Activated CD8-positive, alpha-beta memory T cell treated with anti-CD3 and anti-CD28 coated beads, Interleukin-2, amount 50 U/mL, for 24 hours (primary cell): ENCODE measurements at regions not wholly inside any gene's neighbourhood (a gene's known extent, or its start where the extent isn't known, plus 50 kb on each side); places are given as distances from the start of the nearest gene placed in this dataset.

ENCODE experiments used
- DNase-seq: peaks from one replicate; pipeline ENCODE4 v3.0.0-alpha.2; 2020; ENCODE audit errors: extremely low read depth

- no peak for DNase-seq
Measured at GRCh38 chr11:80365076-80365725, 924.4 kb upstream of the TENM4 start.

DNA sequence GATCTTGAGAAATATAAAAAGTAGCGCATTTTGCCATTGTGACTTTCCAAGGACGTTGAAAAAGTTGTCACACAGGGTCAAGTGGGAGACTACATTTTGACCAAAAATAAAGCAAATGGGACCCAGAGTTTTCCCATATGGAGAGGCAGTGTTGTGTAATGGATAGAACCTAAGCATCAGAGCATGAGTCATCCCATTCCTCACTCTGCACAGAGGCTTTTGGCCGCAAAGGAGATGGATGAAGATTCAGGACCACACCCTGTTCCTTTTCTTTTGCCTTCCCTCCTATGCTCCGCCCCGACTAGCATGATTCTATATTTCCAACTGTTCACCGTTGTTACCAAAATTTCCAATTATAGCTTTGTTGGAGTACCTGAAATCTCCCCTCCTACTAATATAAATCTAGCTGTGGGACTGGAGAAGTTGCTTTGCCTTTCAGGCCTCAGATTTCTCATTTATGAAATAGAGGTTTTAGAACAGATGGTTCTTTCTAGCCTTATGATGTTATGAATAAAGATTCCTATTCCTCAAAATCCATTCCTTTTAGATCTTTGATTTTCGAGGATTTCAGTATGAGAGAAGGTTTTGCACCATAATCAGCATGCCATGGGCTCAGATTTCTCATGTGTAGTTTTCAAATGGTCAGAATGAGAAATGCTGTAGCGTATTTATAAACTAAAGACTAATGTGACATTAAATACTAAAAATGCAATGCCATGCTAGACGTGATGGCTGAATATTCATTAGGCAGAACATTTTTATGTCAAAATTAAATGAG lies 921.9 kb upstream of the TENM4 start:
- DNase-seq = no peak

DNA sequence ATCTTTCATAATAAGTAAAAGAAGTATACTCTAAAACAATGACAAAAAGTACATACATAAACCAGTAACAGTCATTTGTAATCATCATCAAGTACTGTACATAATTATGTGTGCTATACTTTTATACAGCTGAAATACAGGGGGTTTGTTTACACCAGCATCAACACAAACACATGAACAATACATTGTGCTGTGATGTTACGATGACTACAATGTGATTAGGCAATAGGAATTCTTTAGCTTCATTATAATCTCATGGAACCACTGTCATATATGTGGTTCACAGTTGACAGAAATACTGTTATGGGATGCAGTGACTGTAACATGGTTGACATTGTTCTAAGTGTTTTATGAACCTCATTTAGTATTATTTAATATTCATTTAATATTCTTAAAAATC lies 914.4 kb upstream of the TENM4 start:
- DNase-seq = no peak

DNA sequence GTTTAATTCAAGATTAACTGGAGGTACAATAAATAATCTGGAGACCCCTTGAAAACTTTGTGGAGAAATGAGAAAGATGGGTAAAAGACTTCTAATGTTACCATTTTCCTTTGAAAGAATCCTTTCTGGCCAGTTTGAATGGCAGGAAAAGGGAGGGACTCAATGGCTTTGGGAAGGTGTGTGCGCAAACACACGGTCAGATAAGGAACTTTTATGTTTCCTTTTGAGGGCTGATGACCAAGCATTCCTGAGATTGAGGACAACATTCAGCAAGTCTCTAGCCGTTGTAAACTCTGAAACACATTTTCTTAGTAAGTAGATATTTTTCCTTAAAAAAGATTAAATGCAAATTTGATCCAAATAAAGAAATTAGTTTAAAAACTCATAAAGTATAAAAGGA lies 909.7 kb upstream of the TENM4 start:
- DNase-seq = no peak

- no peak for DNase-seq
Measured at GRCh38 chr11:80349997-80350396, 909.2 kb upstream of the TENM4 start.

DNA sequence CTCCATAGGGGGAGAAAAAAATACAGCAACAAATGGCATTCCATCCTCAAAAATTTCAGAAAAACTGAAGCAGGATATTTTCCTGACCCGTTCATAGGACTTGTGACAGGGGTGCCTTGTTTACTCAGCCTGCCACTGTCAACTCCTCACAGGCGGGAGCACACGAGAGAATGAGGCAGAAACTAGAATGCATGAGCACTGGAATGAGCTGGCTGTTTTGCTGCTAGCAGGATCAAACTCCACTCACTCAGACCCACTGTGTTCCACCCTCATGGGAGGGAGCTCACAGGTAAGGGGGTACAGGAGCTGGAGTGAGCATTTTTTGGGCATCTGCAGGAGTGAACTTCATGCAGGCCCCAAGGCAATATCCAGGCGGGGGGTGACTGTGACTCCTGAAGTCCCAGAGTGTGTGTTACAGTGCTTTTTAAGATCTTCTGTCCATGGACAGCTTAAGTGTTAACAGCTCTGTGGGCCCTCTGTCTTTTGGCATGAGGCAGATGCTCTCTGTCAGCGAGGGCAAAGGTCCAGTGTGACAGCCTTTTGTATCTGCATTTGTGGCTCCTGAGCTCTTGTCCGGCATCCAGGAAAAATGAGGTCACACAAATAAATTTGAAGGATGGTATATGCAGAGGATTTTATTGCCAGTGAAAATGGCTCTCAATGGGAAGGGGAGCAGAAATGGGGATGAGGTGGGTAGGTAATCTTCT lies 905.7 kb upstream of the TENM4 start:
- DNase-seq = no peak

DNA sequence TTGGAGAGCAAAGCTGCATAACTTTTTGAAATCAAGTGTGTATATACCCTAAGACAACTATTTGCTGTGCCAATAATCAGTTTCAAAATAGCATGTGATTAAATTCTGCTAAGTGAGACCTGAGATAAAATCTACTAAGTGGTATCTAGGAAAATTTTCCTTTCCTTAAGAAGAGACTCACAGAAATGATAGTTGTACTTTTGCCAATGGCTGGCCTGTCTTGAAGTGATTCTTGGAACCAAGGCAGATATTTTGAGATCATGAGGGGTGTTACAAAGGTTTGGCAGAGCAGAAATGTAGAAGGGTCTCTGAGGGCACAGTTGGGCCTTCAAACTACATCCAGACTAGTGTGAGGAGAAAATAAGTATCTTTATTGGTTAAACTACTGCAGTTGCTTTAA lies 902.6 kb upstream of the TENM4 start:
- DNase-seq = no peak

DNA sequence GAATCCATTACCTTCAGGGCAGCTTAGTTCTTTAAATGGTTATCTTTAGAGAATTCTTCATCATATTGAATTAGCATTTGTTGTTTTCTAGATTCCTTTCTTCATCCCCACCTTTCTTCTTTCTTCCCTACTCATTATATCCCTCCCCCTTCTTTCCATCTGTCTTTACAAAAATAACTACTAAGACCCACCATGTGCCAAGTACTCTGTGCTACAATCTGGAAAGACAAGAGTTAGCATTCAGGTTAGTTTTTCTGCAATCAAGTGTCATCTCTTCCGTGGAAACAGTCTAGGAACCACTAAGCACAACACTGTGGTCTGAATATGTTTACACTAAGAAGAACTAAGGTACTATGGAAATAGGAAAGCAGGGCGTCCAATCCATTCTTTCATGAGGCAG lies 897.4 kb upstream of the TENM4 start:
- DNase-seq = no peak

DNA sequence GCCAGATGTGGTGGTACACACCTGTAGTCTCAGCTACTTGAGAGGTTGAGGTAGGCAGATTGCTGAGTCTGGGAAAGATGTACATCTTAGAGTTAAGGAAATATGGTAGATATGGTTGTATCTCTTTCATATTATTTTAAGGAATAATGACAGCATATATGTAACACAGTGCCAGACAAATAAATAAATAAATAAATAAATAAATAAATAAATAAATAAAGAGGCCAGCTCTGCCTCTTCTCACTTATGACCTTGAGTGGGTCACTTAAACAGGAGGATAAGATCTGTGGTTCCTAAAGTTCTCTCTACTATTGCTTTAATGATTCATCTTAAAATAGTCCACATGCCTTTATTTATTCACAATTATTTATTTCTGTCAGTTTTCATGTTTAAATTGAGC lies 890.9 kb upstream of the TENM4 start:
- no peak for DNase-seq

GRCh38 chr11:80330264-80330663 lies 889.4 kb upstream of the TENM4 start:
- DNase-seq = no peak

- DNase-seq = no peak
Measured at GRCh38 chr11:80328774-80329173, 887.9 kb upstream of the TENM4 start.

DNA sequence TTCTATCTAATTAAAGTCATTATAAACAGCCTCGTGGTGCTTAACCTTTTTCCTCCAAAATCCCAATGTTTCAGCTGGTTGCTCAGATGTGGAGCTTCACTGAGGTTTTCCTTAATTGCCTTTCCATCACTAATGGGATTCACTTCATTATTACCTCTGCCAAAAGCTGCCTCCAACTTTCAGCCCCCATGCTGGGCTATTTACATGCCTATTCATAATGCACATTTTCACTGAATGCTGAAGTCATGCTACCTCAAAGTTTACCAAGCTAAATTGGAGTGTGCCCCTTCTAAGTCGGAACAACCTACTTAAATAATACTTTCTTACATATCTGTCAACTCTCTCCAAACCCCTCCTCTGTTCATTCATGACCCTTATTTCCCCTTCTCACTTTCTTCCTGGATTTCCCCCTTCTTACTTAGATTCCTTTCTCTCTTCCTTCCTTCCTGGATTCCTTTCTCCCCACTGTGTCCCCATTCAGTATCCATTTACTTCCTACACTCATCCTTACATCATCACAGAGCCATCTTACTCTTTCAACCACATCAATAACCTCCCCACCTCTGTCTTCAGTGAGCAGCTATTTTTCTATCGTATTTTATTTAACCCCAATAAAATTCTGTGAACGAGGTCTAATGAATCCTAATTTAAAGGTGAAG lies 887.3 kb upstream of the TENM4 start:
- no peak for DNase-seq

DNA sequence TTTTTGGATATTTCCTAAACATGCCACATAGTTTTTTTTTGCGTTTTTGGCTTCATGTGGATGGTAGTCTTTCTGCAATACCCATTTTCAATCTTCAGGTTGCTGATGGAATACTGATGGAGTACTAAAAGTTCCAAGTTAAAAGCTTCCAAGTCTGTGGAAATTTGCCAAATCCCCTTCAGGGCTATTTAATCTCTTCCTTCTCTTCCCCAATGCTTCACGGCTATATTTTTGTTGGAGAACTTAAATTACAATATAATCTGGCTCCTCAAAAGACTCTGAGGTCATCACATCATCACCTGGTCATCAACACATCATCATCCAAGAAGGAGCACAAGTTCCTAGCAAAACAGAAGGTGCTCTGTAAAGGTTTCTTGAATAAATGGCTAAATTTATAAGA lies 881.0 kb upstream of the TENM4 start:
- no peak for DNase-seq

DNA sequence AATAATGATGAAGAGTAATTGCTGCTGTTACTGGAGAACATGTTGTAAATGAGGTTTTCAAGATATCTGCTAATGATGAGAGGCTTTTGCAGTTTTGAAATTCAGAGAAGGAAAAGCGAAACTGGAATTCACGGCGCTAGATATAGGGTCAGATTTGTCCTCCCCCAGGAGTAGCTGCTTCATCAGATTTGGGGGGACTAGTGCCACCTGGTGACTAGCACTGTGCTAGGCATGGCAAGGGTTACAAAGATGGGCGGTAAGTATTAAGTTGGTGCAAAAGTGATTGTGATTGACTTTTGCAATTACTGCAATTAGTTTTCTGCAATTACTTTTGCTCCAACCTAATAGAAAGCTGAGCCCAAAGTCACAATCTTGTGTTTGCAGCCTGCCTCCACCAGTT lies 879.9 kb upstream of the TENM4 start:
- no peak for DNase-seq

DNA sequence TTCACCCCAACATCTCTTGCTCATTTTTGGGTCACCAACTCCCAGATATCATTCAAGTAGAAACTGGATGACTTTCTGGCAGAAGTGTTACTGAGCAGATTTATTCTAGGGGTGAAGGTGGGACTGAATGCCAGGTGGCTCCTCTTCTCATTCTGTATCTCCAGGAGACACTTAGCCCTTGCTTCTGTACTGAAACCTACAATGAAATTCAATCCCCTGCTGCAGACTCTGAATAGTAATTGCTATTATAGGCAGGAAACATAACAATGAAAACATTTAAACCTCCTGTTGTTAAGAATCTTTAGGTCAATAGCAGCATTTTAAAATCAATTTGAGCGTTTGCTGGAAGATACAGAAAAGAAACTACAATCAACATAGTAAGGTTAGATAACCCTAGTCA lies 879.4 kb upstream of the TENM4 start:
- no peak for DNase-seq

GRCh38 chr11:80317612-80318011 lies 876.8 kb upstream of the TENM4 start:
- DNase-seq = no peak

GRCh38 chr11:80315200-80315599 lies 874.4 kb upstream of the TENM4 start:
- DNase-seq = no peak

DNA sequence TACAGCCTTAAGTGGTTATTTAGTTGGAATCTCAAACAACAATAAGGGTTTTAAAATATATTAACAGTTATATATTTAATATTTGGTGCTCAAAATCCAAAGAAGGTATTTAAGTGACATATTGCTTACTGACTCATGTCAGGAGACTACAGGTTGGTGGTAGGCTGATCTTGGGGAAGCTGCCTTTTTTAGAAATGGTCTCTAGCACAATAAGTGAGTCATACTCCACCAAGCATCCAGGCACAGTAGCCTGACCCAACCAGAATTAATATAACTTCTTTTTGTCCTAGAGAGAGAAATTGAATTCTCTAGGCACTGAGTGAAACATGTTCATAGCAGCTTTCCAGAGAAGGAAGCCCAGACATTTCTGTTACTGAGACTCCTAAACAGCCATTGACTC lies 868.5 kb upstream of the TENM4 start:
- DNase-seq = no peak

DNA sequence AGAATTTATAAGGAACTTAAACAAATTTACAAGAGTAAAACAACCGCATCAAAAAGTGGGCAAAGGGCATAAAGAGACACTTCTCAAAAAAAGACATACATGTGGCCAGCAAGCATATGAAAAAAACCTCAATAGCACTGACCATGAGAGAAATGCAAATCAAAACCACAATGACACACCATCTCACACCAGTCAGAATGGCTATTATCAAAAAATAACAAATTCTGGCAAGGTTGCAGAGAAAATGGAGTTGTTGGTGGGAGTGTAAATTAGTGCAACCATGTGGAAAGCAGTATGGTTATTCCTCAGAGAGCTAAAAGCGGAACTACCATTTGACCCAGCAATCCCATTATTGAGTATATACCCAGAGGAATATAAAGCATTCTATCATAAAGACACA lies 866.8 kb upstream of the TENM4 start:
- DNase-seq = no peak

DNA sequence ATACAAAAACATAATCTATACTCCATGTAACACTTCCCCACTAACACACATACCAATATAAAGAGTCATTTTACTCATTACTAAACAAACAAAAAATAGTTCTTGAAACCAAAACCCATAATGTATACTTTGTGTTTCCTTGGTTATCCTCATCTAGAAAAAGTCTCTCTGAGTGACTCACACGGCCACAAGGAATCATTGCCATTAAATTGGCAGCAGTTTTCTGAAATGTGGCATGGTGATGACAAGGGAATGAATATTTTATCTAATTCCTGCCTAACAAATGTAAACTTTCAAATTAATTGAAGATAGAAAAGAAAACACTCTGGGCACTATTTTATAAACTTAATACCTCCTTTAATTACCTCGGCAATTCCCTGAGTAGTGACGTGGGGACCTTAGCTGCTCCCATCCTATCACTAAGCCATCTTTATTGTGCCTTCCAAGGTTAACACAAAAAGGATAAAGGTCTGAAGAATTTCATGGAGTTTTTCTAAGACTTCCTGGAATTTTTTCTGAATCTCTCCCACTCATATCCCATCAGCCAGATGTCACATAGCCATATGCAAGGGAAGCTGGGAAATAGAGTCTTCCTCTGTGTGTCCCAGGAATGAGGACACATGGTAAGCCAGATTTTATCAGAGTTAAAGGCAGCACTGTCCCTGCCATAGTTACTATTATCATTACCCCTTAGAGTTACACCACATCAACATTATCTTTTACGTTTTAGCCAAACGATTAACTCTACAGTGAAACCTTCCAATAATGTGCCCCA lies 857.2 kb upstream of the TENM4 start:
- DNase-seq = no peak

GRCh38 chr11:80293293-80293692 lies 852.5 kb upstream of the TENM4 start:
- no peak for DNase-seq
